ENCODE measurements at regions not wholly inside any gene's neighbourhood (a gene's known extent, or its start where the extent isn't known, plus 50 kb on each side); places are given as distances from the start of the nearest gene placed in this dataset.

- Histone ChIP-seq H4K20me1 (ENCODE audit: insufficient read depth, low read length) (no peaks in the 10 kb centered on the region), H3K27me3 (ENCODE audit: insufficient read depth, low read length) (no peaks in the 10 kb centered on the region), H3K27ac (ENCODE audit: low read depth, low read length, poor library complexity, severe bottlenecking) (no peak overlapping the region), H3K4me3 (ENCODE audit: low read depth, low read length, poor library complexity, severe bottlenecking) (no peak overlapping the region), H2AFZ (ENCODE audit: low read length) (no peak overlapping the region), H3K79me2 (ENCODE audit: insufficient read depth, low read length) (no peaks in the 10 kb centered on the region), H3K9me3 (ENCODE audit: low read length) (no peaks in the 10 kb centered on the region), H3K36me3 (ENCODE audit: insufficient read depth, low read length) (no peaks in the 10 kb centered on the region), H3K4me1 (ENCODE audit: insufficient read depth, low read length, severe bottlenecking) (no peaks in the 10 kb centered on the region), H3F3A (ENCODE audit: insufficient read depth, low read length) (no peaks in the 10 kb centered on the region), H3K9ac (ENCODE audit: low read length) (no peak overlapping the region), H3K4me2 (ENCODE audit: low read length) (no peak overlapping the region), H3K9me2 (ENCODE audit: low read depth, low read length) (no peaks in the 10 kb centered on the region)
- TF ChIP-seq EZH2 (IDR thresholded peaks at IDR 0.05; ENCODE audit: borderline replicate concordance, low read length) (no peak), CTCF (IDR thresholded peaks at IDR 0.05; ENCODE audit: low read length) (no peak)
Observed at GRCh38 chr15:67953299-67953698, 100.8 kb upstream of the PIAS1 start.

GRCh38 chr15:67955252-67955651, 98.9 kb upstream of the PIAS1 start:
- H3K27ac ChIP-seq (ENCODE audit: low read depth, low read length, poor library complexity, severe bottlenecking): no peak overlapping the region

GRCh38 chr15:67957435-67958132, 96.5 kb upstream of the PIAS1 start:
- Histone ChIP-seq H3F3A (ENCODE audit: insufficient read depth, low read length) (no peaks in the 10 kb centered on the region), H3K9me2 (ENCODE audit: low read depth, low read length) (no peaks in the 10 kb centered on the region), H3K27me3 (ENCODE audit: insufficient read depth, low read length) (no peaks in the 10 kb centered on the region), H4K20me1 (ENCODE audit: insufficient read depth, low read length) (no peaks in the 10 kb centered on the region), H3K4me1 (ENCODE audit: insufficient read depth, low read length, severe bottlenecking) (peaks cover 11% of the 10 kb centered on the region), H2AFZ (ENCODE audit: low read length) (no peak overlapping the region), H3K4me3 (ENCODE audit: low read depth, low read length, poor library complexity, severe bottlenecking) (no peak overlapping the region), H3K79me2 (ENCODE audit: insufficient read depth, low read length) (no peaks in the 10 kb centered on the region), H3K27ac (ENCODE audit: low read depth, low read length, poor library complexity, severe bottlenecking) (no peak overlapping the region), H3K36me3 (ENCODE audit: insufficient read depth, low read length) (no peaks in the 10 kb centered on the region), H3K9ac (ENCODE audit: low read length) (no peak overlapping the region), H3K9me3 (ENCODE audit: low read length) (no peaks in the 10 kb centered on the region), H3K4me2 (ENCODE audit: low read length) (no peak overlapping the region)
- TF ChIP-seq CTCF (IDR thresholded peaks at IDR 0.05; ENCODE audit: low read length): no peak
- TF ChIP-seq EZH2 (IDR thresholded peaks at IDR 0.05; ENCODE audit: borderline replicate concordance, low read length): no peak

More at GRCh38 chr15:67955252-67955651, 98.9 kb upstream of the PIAS1 start:
- no peaks in the 10 kb centered on the region for H3K36me3 ChIP-seq (ENCODE audit: insufficient read depth, low read length)
- no peaks in the 10 kb centered on the region for H3F3A ChIP-seq (ENCODE audit: insufficient read depth, low read length)
- H3K9ac ChIP-seq (ENCODE audit: low read length): no peak overlapping the region
- H2AFZ ChIP-seq (ENCODE audit: low read length): no peak overlapping the region
- H3K27me3 ChIP-seq (ENCODE audit: insufficient read depth, low read length): no peaks in the 10 kb centered on the region
- no peaks in the 10 kb centered on the region for H3K9me3 ChIP-seq (ENCODE audit: low read length)
- TF ChIP-seq EZH2 (IDR thresholded peaks at IDR 0.05; ENCODE audit: borderline replicate concordance, low read length): no peak
- no peak for TF ChIP-seq CTCF (IDR thresholded peaks at IDR 0.05; ENCODE audit: low read length)
- no peaks in the 10 kb centered on the region for H3K79me2 ChIP-seq (ENCODE audit: insufficient read depth, low read length)
- no peaks in the 10 kb centered on the region for H4K20me1 ChIP-seq (ENCODE audit: insufficient read depth, low read length)
- H3K4me1 ChIP-seq (ENCODE audit: insufficient read depth, low read length, severe bottlenecking): no peaks in the 10 kb centered on the region
- no peaks in the 10 kb centered on the region for H3K9me2 ChIP-seq (ENCODE audit: low read depth, low read length)
- no peak overlapping the region for H3K4me2 ChIP-seq (ENCODE audit: low read length)
- H3K4me3 ChIP-seq (ENCODE audit: low read depth, low read length, poor library complexity, severe bottlenecking): no peak overlapping the region
